ENCODE measurements at regions not wholly inside any gene's neighbourhood (a gene's known extent, or its start where the extent isn't known, plus 50 kb on each side); places are given as distances from the start of the nearest gene placed in this dataset.

DNA sequence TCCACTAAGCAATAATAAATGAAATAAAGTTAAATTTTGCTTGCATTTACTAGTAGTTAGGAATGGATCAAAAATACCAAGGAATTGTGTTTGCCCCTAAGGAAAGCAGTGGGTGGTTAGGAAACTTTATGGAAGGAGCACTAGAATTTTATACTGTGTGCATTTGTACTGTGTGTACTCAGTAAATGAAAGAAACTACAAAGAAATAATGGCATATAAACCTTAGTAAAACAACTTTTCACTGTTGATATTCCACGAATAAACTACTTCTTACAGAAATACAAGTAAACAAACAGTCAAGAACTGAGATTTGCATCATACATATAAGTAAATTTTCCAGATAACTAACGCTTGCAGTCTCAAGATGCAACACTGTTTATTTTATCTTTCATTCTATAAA lies 103.7 kb upstream of the PARP8 start:
- no peak for TF ChIP-seq POLR2A (IDR thresholded peaks at IDR 0.05; ENCODE audit: low read depth, low read length)
- TF ChIP-seq POLR2AphosphoS5 (IDR thresholded peaks at IDR 0.05; ENCODE audit: low read depth, low read length) = no peak
- TF ChIP-seq TAF1 (IDR thresholded peaks at IDR 0.05; ENCODE audit: low read depth, low read length) = no peak
- TF ChIP-seq POU2F2 (IDR thresholded peaks at IDR 0.05; ENCODE audit: low read depth, low read length) = no peak
